GM18505 (cell line): ENCODE measurements at regions not wholly inside any gene's neighbourhood (a gene's known extent, or its start where the extent isn't known, plus 50 kb on each side); places are given as distances from the start of the nearest gene placed in this dataset.
A peak's percentile ranks its signal among the peaks of the same experiment; 100 is the strongest.

Experiments
- ATAC-seq: cut with Tn5 transposase; IDR thresholded peaks from one replicate; pipeline ENCODE4 v1.9.1; 2021; ENCODE audit not compliant: unreplicated experiment
- POLR2A ChIP-seq: IDR thresholded peaks from 4 replicates; pipeline ENCODE4 v1.6.1; 2011; ENCODE audit warnings: borderline replicate concordance; ENCODE audit not compliant: insufficient read depth, insufficient read length; ENCODE audit errors: extremely low read depth

GRCh38 chr7:140232957-140233917 is 56.5 kb upstream of the KDM7A start:
- no peak for TF ChIP-seq POLR2A
- no peak for ATAC-seq

- no peak for ATAC-seq
- no peak for TF ChIP-seq POLR2A
Measured at GRCh38 chr7:140231771-140232491, 55.1 kb upstream of the KDM7A start.

DNA sequence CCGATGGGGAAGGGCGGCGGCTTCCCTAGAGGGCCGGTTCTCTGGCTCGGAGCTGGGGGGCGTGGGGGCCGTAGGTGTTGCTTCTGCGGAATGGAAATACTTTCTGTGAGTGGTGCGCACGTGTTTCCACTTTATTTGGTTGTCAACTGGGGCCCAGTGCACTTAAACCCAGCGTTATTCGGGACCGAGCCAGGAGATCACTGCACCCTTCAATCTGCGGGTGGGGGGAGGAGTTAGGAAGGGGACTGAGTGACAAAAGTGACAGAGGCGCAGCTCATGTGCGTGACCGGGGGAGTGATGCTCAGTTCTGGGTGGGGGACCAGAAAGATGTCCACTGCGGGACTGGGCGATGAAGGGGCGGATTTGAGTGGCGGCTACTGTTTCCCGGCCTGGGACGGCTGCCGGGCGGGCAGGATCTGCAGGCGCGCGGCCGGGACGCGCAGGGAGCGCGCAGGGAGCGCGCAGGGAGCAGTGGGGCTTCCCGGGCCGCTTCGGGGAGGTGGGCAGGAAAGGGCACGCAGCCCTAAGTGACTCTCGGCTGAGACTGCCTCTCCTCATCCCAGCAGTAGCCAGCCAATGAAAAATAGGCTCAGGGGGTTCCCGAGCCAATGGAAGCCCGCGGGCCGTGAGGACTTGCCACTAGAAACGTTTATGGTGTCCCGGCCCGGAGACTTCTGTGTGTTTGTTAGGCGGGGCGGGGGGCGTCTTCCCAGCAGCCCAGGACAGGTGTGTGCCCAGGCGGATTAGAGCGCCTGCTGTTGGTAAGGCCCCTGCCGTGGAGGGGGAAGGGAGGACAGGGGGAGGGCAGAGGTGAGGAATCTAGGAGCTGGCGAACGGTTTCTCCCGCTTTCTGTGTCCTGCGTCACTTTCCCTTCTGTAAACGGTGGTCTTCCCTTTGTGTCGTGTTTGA is 54.3 kb upstream of the KDM7A start:
- no peak for ATAC-seq

GRCh38 chr7:140230516-140230860 is 53.7 kb upstream of the KDM7A start:
- TF ChIP-seq POLR2A, result no peak
- peak; percentile 43 for ATAC-seq

More for the DNA sequence above, 54.3 kb upstream of the KDM7A start:
- no peak for TF ChIP-seq POLR2A

GRCh38 chr7:140229591-140230515 is 53.1 kb upstream of the KDM7A start:
- peak; percentile 35 for ATAC-seq
- TF ChIP-seq POLR2A, result no peak

GRCh38 chr7:140229101-140229525 is 52.3 kb upstream of the KDM7A start:
- ATAC-seq, result no peak

More at GRCh38 chr7:140229101-140229525, 52.3 kb upstream of the KDM7A start:
- no peak for TF ChIP-seq POLR2A
